HG02642 (cell line): ENCODE measurements at regions not wholly inside any gene's neighbourhood (a gene's known extent, or its start where the extent isn't known, plus 50 kb on each side); places are given as distances from the start of the nearest gene placed in this dataset.
"Not testable (repeated sequence)": the region's sequence is repeated elsewhere in the genome, so short reads cannot be mapped to it uniquely, and the experiment has no call there.

Source experiments
- ATAC-seq: cut with Tn5 transposase; IDR thresholded peaks from one replicate; pipeline ENCODE4 v1.9.1; 2021; ENCODE audit warnings: mild to moderate bottlenecking; ENCODE audit not compliant: unreplicated experiment, poor library complexity

DNA sequence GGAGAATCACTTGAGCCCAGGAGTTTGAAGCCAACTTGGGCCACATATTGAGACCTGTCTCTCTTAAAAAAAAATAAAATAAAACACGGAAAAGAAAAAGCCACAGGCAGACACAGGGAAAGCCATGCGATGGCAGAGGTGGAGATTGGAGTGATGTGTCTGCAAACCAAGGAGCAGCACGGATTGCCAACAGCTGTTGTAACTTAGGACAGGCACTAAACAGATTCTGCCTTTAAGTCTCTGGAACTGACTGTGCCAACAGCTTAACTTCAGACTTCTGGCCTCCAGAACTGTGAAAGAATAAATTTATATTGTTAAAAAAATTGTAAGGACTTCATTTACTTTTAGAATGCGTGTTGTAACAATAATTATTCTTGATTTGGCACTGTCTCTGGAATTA, 318.5 kb upstream of the CHD1 start:
- no peak for ATAC-seq

DNA sequence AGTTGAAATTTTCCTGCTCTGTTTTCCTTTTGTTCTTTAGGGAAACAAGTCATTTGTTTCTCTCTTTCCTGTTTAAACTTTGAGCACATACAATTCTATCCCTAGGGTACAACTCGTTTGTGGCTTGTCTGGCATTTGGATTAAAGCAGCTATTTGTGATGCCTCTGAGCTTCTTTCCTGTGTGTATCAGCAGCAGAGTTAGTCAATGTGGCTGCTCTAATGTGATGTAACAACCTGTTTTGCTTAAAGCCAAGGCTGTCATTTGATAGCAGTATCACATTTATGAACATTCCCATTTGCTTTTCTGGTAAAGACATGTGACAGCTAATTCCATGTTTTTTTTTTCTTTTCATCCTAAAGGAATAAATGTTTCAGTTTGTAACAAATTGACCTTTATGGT, 314.3 kb upstream of the CHD1 start:
- ATAC-seq, result no peak

GRCh38 chr5:99239826-99240360, 311.1 kb upstream of the CHD1 start:
- no peak for ATAC-seq

- ATAC-seq, result no peak
Observed at GRCh38 chr5:99191206-99191745, 262.5 kb upstream of the CHD1 start.

GRCh38 chr5:99187611-99188010, 258.8 kb upstream of the CHD1 start:
- no peak for ATAC-seq

- ATAC-seq, result no peak
Observed at GRCh38 chr5:99179206-99179605, 250.4 kb upstream of the CHD1 start.

GRCh38 chr5:99177796-99178195, 249.0 kb upstream of the CHD1 start:
- no peak for ATAC-seq

DNA sequence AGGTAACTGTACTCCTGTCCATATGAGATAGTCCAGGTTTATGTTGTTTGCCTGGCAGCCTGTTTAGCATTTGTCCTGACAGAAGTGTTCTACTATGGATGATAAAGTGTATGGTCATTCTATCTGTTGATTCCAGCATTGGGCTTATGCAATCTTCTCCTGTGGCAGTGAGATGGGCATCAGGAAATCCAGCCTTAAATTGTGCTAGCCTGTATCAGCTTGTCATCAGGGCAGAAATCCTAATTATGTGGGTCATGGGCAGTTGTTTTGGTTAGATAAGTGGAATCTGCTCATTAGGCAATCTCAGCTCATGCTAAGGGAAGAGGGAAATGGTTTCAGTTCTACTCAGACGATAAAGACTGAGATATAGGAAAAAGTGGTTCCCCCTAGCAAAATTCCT, 247.4 kb upstream of the CHD1 start:
- ATAC-seq, result no peak

DNA sequence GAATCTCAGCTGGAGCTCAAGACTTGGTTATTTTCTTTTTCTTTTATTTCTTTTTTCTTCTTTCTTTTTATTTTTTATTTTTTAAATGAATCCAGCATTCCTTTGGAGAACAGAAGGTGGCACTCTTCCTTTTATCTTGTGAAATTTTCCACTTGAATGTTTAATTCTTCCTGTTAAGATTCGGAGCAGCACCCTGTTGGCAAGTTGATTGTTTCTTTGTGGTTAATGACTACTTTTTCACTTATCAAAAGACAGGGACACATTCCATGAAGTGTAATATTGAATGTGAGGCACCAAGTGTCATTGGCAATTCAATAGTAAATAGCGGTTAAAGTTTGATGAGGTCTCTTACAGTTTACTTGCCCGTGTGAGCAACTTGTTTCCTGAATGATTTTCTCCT, 240.5 kb upstream of the CHD1 start:
- ATAC-seq, result no peak

DNA sequence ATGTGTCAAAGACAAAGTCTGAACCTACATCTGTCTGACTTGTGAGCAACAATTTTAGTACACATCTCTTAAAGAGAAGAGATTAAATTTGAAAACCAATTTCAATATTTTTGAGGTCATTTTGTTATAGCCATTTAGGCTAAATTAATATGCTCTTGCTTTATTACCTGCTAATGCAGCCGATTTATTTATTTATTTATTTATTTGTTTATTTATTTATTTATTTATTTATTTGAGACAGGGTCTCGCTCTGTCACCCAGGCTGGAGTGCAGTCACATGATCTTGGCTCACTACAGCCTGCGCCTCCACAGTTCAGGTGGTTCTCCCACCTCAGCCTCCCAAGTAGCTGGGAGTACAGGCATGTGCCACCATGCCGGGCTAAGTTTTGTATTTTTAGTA, 232.7 kb upstream of the CHD1 start:
- ATAC-seq, result not testable (repeated sequence)

GRCh38 chr5:99156688-99157087, 227.9 kb upstream of the CHD1 start:
- no peak for ATAC-seq

- ATAC-seq, result not testable (repeated sequence)
Observed at GRCh38 chr5:99143283-99143795, 214.5 kb upstream of the CHD1 start.

DNA sequence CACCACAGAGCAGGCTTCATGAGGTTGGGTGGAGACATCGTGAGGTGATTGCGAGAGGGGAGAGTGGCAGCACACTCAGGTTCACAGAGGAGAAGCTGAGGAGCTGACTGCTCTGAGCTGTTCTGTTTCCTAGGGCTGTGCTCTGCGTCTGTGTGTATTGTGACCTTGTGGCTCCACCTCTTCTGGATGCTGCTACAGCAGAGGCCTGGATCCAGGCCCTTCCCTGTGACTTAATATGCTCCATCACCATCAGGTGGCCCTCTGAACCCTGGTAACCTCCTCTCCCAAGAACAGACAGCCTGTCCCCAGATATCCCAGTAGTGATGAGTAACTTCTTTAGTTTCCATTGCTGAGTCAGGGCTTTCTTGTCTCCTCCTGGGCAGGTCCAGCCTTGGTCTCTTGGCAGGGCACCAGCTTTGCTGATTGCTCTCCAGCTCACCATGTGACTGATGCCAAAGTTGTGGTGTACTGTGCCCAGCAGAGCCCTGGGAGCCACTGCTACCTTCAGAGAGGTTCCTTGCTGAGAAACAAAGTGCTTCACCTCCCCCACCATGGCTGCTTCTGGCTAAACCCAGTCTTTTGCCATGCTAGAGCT, 212.8 kb upstream of the CHD1 start:
- ATAC-seq, result no peak

- ATAC-seq, result no peak
Observed at GRCh38 chr5:99138911-99139310, 210.1 kb upstream of the CHD1 start.

DNA sequence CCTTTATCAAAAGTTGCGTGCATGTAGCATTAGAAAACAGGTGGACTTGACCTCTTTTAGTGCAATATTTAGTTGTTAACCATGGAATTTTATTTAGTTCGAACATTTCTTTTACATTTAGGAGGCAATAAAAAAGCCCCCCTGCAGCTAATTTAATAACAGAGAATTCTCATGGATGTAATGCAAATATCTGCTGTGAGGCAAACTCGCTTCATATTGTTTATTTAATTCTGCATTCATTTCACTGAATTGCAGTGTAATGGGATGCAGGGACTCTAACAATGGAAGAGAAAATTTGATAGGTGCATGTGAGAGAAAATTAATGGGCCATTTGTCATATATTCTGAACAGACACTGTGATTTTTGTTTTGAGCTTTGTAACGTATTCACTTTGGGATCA, 205.1 kb upstream of the CHD1 start:
- ATAC-seq, result no peak

DNA sequence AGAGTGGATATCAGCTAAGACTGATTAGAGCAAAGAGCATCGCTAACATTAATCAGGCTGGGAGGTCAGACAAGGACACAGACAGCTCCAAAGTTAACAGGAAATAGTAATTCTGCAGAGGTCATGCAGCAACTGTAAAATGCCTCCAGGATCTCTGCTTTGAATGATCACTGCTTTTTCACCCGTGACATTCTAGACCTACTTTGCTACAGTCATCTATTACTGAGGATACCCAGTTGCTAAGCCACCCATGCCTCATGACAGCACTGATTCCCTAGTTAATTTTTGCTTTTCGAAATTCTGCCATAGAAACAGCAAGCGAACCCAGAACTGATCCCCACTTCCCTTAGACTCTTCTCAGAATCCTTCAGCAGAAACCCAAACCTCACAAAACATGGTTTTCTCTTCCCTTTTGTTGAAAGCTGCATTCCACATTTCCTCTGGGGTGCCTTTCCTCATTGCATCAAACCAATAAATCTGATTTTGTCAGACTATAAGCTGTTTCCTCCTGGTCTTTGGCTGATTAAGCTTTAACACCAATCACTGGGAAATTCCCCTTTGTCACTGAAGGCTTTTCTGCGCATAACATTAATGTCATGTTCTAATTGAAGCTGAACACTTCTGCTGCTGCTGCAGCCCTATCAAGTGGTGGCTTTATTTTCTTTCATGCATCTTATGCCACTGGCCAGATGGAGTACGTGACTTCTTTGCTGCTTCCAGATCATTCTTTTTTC, 201.1 kb upstream of the CHD1 start:
- ATAC-seq, result no peak

GRCh38 chr5:99122976-99123375, 194.2 kb upstream of the CHD1 start:
- no peak for ATAC-seq

GRCh38 chr5:99119326-99119725, 190.5 kb upstream of the CHD1 start:
- ATAC-seq, result no peak

DNA sequence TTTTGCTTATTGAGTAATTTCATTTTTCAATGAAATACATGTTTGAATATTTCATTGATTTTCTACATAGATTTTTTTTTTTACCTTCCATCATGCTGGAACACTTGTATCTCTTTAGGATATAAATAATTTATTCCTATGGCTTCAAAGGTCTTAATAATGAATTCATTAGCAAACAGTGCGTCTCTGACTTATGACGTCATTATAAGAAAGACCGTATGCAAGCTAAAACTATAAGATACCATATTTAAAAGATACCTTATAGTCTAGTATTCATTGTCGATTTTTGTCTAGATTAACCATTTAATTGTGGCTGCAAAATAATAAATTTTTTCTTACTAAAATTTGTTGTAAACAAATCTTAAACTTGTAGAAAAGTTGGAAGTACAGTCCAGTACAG, 187.7 kb upstream of the CHD1 start:
- no peak for ATAC-seq

DNA sequence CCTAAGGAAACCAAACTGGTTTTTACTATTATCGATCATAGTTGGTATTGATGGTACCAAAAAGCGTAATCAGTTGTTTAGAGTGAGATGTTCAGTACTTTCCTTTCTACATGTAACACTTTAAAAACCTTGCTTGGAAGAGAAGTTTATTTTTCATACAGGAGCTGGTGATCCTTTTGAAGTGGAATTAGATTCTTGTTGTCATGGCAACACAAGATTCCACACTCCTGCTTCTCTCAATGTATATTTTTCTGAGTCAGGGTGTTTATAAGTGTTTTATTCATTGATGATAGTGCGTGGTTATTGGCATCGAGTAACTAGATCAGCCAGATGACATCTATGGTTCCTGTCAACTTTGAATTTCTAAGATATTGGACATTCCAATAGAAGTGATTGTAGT, 181.1 kb upstream of the CHD1 start:
- no peak for ATAC-seq

DNA sequence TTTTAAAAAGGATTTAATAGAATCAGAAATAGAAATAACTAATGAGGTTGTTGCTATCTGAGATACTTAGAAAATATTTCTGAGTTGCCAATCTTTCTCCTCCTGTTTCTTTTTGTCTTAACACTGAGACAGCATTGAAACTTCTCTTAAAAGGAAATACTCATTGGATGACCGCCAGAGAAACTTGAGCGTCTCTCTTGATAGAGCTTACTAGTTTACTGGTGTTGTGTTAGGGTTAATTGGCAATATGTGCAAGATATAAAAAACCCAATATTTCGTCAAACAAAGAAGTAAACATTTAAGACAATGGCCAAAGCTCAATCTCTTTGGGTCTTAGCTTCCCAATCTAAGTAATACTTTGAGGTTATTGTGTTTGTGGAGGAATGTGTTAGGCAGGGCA, 176.4 kb upstream of the CHD1 start:
- ATAC-seq, result no peak
